B cell (primary cell): ENCODE measurements at regions not wholly inside any gene's neighbourhood (a gene's known extent, or its start where the extent isn't known, plus 50 kb on each side); places are given as distances from the start of the nearest gene placed in this dataset.

Experiments
- ATAC-seq: fragments of 200-7000 bp; cut with Tn5 transposase; one replicate; pipeline ENCODE4 v1.10.0; 2021; ENCODE audit warnings: low read depth, mild to moderate bottlenecking, moderate number of reproducible peaks, moderate library complexity
- CTCF ChIA-PET: fragments of 350-600 bp; sonication (Branson Sonifier 250); formaldehyde crosslinking; loops from one replicate; lab custom pipeline; 2021; ENCODE audit warnings: antibody characterized with exemption, inconsistent platforms; lab: Charles Lee
- POLR2A ChIA-PET: fragments of 350-600 bp; sonication (Branson Sonifier 250); formaldehyde crosslinking; loops from one replicate; lab custom pipeline; 2021; ENCODE audit warnings: antibody characterized with exemption; lab: Charles Lee
- DNase-seq: peaks from one replicate; pipeline ENCODE4 v3.0.0; 2013
- H2AFZ ChIP-seq: 2 replicates; pipeline ENCODE4 v1.6.1; 2012; ENCODE audit warnings: mild to moderate bottlenecking, low read depth, low read length; ENCODE audit not compliant: insufficient read depth, poor library complexity, severe bottlenecking
- H3K27ac ChIP-seq, 2 donors: 1 replicate in 1 of 2; 2 replicates in 1 of 2; pipeline ENCODE4 v1.5.1; 2012 to 2013; ENCODE audit warnings: low read length in 2 of 2, mild to moderate bottlenecking in 2 of 2, moderate library complexity in 1 of 2
- H3K27me3 ChIP-seq, 4 experiments: fragments of 200-600 bp in 1 of 4; sonication (generic) in 1 of 4; replicated peaks in 1 of 4; 1 replicate in 2 of 4; 2 replicates in 2 of 4; pipeline versions ENCODE4 v1.6.1 to v1.7.0; 2013 to 2016; ENCODE audit warnings: low read length in 3 of 4, mild to moderate bottlenecking in 2 of 4, mixed read lengths in 1 of 4, moderate library complexity in 1 of 4; ENCODE audit not compliant: insufficient read depth in 4 of 4, control insufficient read depth in 3 of 4; ENCODE audit errors: control extremely low read depth in 1 of 4
- H3K36me3 ChIP-seq, 2 experiments: replicated peaks in 1 of 2; 1 replicate in 1 of 2; 2 replicates in 1 of 2; pipeline versions ENCODE4 v1.6.1 to v1.7.1; 2013; ENCODE audit warnings: low read length in 1 of 2; ENCODE audit not compliant: insufficient read depth in 2 of 2, control insufficient read depth in 1 of 2; ENCODE audit errors: control extremely low read depth in 1 of 2, extremely low read depth in 1 of 2
- H3K4me1 ChIP-seq, 2 donors: fragments of 200-600 bp in 1 of 2; sonication (generic) in 1 of 2; 1 replicate in 1 of 2; 2 replicates in 1 of 2; pipeline versions ENCODE4 v1.5.1 to v1.6.1; 2013 to 2017; ENCODE audit warnings: low read length in 2 of 2; ENCODE audit not compliant: control insufficient read depth in 2 of 2, insufficient read depth in 2 of 2
- H3K4me2 ChIP-seq: replicated peaks from 2 replicates; pipeline ENCODE3; 2012; ENCODE audit warnings: mild to moderate bottlenecking, low read depth, low read length; ENCODE audit not compliant: poor library complexity, severe bottlenecking
- H3K4me3 ChIP-seq, 5 experiments: fragments of 200-600 bp in 1 of 5; sonication (generic) in 1 of 5; 1 replicate in 3 of 5; 2 replicates in 2 of 5; pipeline versions ENCODE4 v1.5.1 to v1.7.0; 2011 to 2016; ENCODE audit warnings: low read length in 4 of 5, mild to moderate bottlenecking in 4 of 5, low read depth in 2 of 5, control low read depth in 1 of 5, moderate library complexity in 1 of 5; ENCODE audit not compliant: insufficient read depth in 1 of 5; ENCODE audit errors: control extremely low read depth in 1 of 5, extremely low read depth in 1 of 5
- H3K79me2 ChIP-seq: fragments of 200-600 bp; sonication (generic); one replicate; pipeline ENCODE4 v1.6.0; 2016; ENCODE audit warnings: low read length; ENCODE audit not compliant: control insufficient read depth, insufficient read depth
- H3K9ac ChIP-seq: fragments of 200-600 bp; sonication (generic); 2 replicates; pipeline ENCODE4 v1.6.1; 2017; ENCODE audit warnings: mild to moderate bottlenecking, low read length, moderate library complexity
- H3K9me3 ChIP-seq, 3 donors: one replicate each; pipeline versions ENCODE4 v1.6.1 to v1.7.1; 2013; ENCODE audit warnings: low read length in 2 of 3; ENCODE audit not compliant: control insufficient read depth in 2 of 3, insufficient read depth in 1 of 3; ENCODE audit errors: control extremely low read depth in 1 of 3
- H4K20me1 ChIP-seq: 2 replicates; pipeline ENCODE4 v1.6.0; 2012; ENCODE audit warnings: mild to moderate bottlenecking, low read length; ENCODE audit not compliant: insufficient read depth, control insufficient read depth, poor library complexity, severe bottlenecking
- H3K27ac Mint-ChIP-seq: one replicate; pipeline ENCODE4 v1.8.0; 2021; ENCODE audit warnings: mixed read lengths
- H3K27me3 Mint-ChIP-seq: one replicate; pipeline ENCODE4 v1.8.0; 2021; ENCODE audit warnings: mixed read lengths
- H3K4me1 Mint-ChIP-seq: one replicate; pipeline ENCODE4 v1.8.0; 2021; ENCODE audit warnings: mixed read lengths
- H3K4me3 Mint-ChIP-seq: one replicate; pipeline ENCODE4 v1.8.0; 2021; ENCODE audit warnings: mixed read lengths
- H3K9me3 Mint-ChIP-seq: one replicate; pipeline ENCODE4 v1.8.0; 2022; ENCODE audit warnings: mixed read lengths; ENCODE audit not compliant: insufficient read depth
- EZH2 ChIP-seq: IDR thresholded peaks from 2 replicates; pipeline ENCODE4 v1.6.1; 2012; ENCODE audit warnings: borderline replicate concordance, low read depth, mild to moderate bottlenecking, moderate library complexity, low read length; ENCODE audit not compliant: insufficient read depth, poor library complexity, severe bottlenecking
- WGBS: methylation state at CpG from one replicate; pipeline ENCODE4 v1.1.5; 2013; ENCODE audit warnings: missing lambda C conversion rate; ENCODE audit not compliant: insufficient coverage; 5-methylcytosine and 5-hydroxymethylcytosine counted together
- intact Hi-C: fragments of 100-400 bp; cut with micrococcal nuclease; formaldehyde crosslinking; loops from one replicate; pipeline ENCODE4 v1.10.0; 2022
- TF ChIP-seq, protein P1 (sequence below): fragments of 200-600 bp; IDR thresholded peaks from one replicate; pipeline ENCODE4 v1.8.0; 2022; ENCODE audit warnings: antibody characterized with exemption, mild to moderate bottlenecking

DNA sequence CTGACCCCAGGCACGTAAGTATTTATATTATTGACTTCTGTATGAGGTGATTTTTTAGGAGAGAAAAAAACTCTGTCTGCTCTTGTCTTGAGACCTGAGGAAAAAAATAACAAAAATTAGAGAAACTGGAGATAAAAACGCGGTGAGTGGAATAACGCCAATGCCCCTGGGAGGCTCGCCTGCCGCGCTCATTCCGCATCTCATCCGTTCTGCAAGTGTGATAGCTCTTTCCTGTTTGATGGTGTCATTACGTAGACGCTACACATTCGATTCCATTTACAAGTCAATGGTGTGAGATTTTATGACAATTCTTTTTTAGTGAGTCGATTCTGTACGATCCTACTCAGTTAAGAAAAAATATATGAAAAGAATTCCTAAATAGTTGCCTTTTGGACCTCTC is 194.3 kb upstream of the SMIM21 start:
- H3K9me3 ChIP-seq, result peaks cover 0 to 12% (median 0%) of the 10 kb centered on the region in 3 donors
- intact Hi-C loops, result no loop called here
- no peak overlapping the region for H3K4me3 Mint-ChIP-seq
- CTCF ChIA-PET, result no interaction called here
- no peaks in the 10 kb centered on the region for H3K36me3 ChIP-seq
- H3K4me1 ChIP-seq, result no peaks in the 10 kb centered on the region
- DNase-seq (no peak), ATAC-seq (no peak)
- TF ChIP-seq, protein P1, sequence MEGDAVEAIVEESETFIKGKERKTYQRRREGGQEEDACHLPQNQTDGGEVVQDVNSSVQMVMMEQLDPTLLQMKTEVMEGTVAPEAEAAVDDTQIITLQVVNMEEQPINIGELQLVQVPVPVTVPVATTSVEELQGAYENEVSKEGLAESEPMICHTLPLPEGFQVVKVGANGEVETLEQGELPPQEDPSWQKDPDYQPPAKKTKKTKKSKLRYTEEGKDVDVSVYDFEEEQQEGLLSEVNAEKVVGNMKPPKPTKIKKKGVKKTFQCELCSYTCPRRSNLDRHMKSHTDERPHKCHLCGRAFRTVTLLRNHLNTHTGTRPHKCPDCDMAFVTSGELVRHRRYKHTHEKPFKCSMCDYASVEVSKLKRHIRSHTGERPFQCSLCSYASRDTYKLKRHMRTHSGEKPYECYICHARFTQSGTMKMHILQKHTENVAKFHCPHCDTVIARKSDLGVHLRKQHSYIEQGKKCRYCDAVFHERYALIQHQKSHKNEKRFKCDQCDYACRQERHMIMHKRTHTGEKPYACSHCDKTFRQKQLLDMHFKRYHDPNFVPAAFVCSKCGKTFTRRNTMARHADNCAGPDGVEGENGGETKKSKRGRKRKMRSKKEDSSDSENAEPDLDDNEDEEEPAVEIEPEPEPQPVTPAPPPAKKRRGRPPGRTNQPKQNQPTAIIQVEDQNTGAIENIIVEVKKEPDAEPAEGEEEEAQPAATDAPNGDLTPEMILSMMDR, result no peak
- no peak for TF ChIP-seq EZH2
- no peaks in the 10 kb centered on the region for H3K79me2 ChIP-seq
- no peak overlapping the region for H3K4me3 ChIP-seq
- H3K27ac Mint-ChIP-seq, result no peak overlapping the region
- H2AFZ ChIP-seq, result no peak overlapping the region
- no peaks in the 10 kb centered on the region for H3K4me1 Mint-ChIP-seq
- H4K20me1 ChIP-seq, result no peaks in the 10 kb centered on the region
- H3K27me3 ChIP-seq, result no peaks in the 10 kb centered on the region
- H3K9me3 Mint-ChIP-seq, result no peaks in the 10 kb centered on the region
- H3K27me3 Mint-ChIP-seq, result no peaks in the 10 kb centered on the region
- no peak overlapping the region for H3K27ac ChIP-seq
- H3K4me2 ChIP-seq, result no peak overlapping the region
- WGBS, result 98% methylated on average over 11 of the region's 14 CpGs
- POLR2A ChIA-PET, result no interaction called here
- H3K9ac ChIP-seq, result no peak overlapping the region

DNA sequence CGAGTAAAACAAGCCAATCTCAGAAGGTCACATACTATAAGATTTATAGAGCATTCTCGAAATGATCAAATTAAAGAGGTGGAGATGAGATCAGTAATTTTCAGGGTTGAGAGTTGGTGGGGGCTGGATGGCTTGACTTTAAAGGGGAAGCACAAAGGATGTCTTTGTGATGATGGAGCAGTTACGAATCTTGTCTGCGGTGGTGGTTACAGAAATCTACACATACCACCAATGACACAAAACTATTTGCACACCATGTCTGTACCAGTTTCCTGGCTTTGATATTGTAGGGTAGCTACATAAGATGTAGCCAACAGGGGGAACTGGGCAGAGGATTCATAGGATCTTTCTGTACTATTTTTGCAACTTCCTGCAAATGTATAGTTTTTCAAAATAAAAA is 190.6 kb upstream of the SMIM21 start:
- H3K27ac ChIP-seq, result no peak overlapping the region
- H3K4me1 Mint-ChIP-seq, result no peaks in the 10 kb centered on the region
- no peak for ATAC-seq
- no peaks in the 10 kb centered on the region for H3K4me1 ChIP-seq
- H3K27me3 ChIP-seq, result no peaks in the 10 kb centered on the region
- no peak overlapping the region for H3K4me3 Mint-ChIP-seq
- no peaks in the 10 kb centered on the region for H4K20me1 ChIP-seq
- H2AFZ ChIP-seq, result no peak overlapping the region
- H3K9me3 Mint-ChIP-seq, result no peaks in the 10 kb centered on the region
- CTCF ChIA-PET, result no interaction called here
- H3K4me3 ChIP-seq, result no peak overlapping the region
- intact Hi-C loops, result no loop called here
- H3K79me2 ChIP-seq, result no peaks in the 10 kb centered on the region
- peaks cover 0 to 12% (median 0%) of the 10 kb centered on the region in 3 donors for H3K9me3 ChIP-seq
- no peak overlapping the region for H3K27ac Mint-ChIP-seq
- no peak overlapping the region for H3K4me2 ChIP-seq
- no peak overlapping the region for H3K9ac ChIP-seq
- H3K27me3 Mint-ChIP-seq, result no peaks in the 10 kb centered on the region
- H3K36me3 ChIP-seq, result no peaks in the 10 kb centered on the region
- DNase-seq, result no peak
- TF ChIP-seq, protein P1, result no peak
- TF ChIP-seq EZH2, result no peak
- POLR2A ChIA-PET, result no interaction called here
- no CpG with 5 or more reads among the region's 4 CpGs for WGBS
